Ishikawa (cell line): ENCODE measurements at regions not wholly inside any gene's neighbourhood (a gene's known extent, or its start where the extent isn't known, plus 50 kb on each side); places are given as distances from the start of the nearest gene placed in this dataset.

Experiments
- CEBPB ChIP-seq: IDR thresholded peaks from 2 replicates; pipeline ENCODE4 v1.6.1; 2012
- CREB1 ChIP-seq: IDR thresholded peaks from 2 replicates; pipeline ENCODE4 v1.6.1; 2012; ENCODE audit warnings: low read depth
- EGR1 ChIP-seq: IDR thresholded peaks from 2 replicates; pipeline ENCODE4 v1.6.1; 2012
- EP300 ChIP-seq: IDR thresholded peaks from 2 replicates; pipeline ENCODE4 v1.6.1; 2012; ENCODE audit warnings: borderline replicate concordance
- FOXM1 ChIP-seq: IDR thresholded peaks from 2 replicates; pipeline ENCODE4 v1.6.1; 2012; ENCODE audit warnings: low read depth, borderline replicate concordance
- MAX ChIP-seq: IDR thresholded peaks from 2 replicates; pipeline ENCODE4 v1.6.1; 2012
- NFIC ChIP-seq: IDR thresholded peaks from 2 replicates; pipeline ENCODE4 v1.6.1; 2012
- RAD21 ChIP-seq: IDR thresholded peaks from 2 replicates; pipeline ENCODE4 v1.6.1; 2012; ENCODE audit warnings: low read depth
- REST ChIP-seq: IDR thresholded peaks from 2 replicates; pipeline ENCODE4 v1.6.1; 2012; ENCODE audit warnings: low read depth, mild to moderate bottlenecking
- TAF1 ChIP-seq: IDR thresholded peaks from 2 replicates; pipeline ENCODE4 v1.6.1; 2012; ENCODE audit warnings: low read depth, mild to moderate bottlenecking
- TCF12 ChIP-seq: IDR thresholded peaks from 2 replicates; pipeline ENCODE4 v1.6.1; 2012; ENCODE audit warnings: low read depth
- USF1 ChIP-seq: IDR thresholded peaks from 2 replicates; pipeline ENCODE4 v1.6.1; 2012
- YY1 ChIP-seq: IDR thresholded peaks from 2 replicates; pipeline ENCODE4 v1.6.1; 2012; ENCODE audit warnings: low read depth

GRCh38 chr3:190205739-190206138 lies 85.0 kb upstream of the P3H2 start:
- no peak for TF ChIP-seq RAD21
- TF ChIP-seq REST = no peak
- TF ChIP-seq EGR1 = no peak
- no peak for TF ChIP-seq NFIC
- no peak for TF ChIP-seq USF1
- TF ChIP-seq MAX = no peak
- no peak for TF ChIP-seq CREB1
- TF ChIP-seq YY1 = no peak
- TF ChIP-seq FOXM1 = no peak
- TF ChIP-seq TCF12 = no peak
- TF ChIP-seq TAF1 = no peak
- no peak for TF ChIP-seq CEBPB
- no peak for TF ChIP-seq EP300
